ENCODE measurements at regions not wholly inside any gene's neighbourhood (a gene's known extent, or its start where the extent isn't known, plus 50 kb on each side); places are given as distances from the start of the nearest gene placed in this dataset.

GRCh38 chr11:30705913-30706675 lies 119.9 kb upstream of the MPPED2 start:
- no peak for ATAC-seq
- Histone ChIP-seq H3K36me3 (ENCODE audit: insufficient read depth in 1 of 2, low read depth in 1 of 2) (no peaks in the 10 kb centered on the region), H3K4me3 (no peak overlapping the region), H3K27ac (no peak overlapping the region), H3K27me3 (ENCODE audit: insufficient read depth in 3 of 3, low read length in 2 of 3) (no peaks in the 10 kb centered on the region), H3K4me1 (no peaks in the 10 kb centered on the region), H3K9me3 (no peaks in the 10 kb centered on the region)
- TF ChIP-seq CTCF (IDR thresholded peaks at IDR 0.05) = no peak
- intact Hi-C loops (cut with DNase I) = no loop called here
- WGBS, 3 donors = 65 to 73% (median 71%) methylated on average over 2 of the region's 2 CpGs
- DNase-seq = no peak

- Histone ChIP-seq H3K9me3 (no peaks in the 10 kb centered on the region), H3K4me1 (no peaks in the 10 kb centered on the region), H3K27ac (no peak overlapping the region), H3K4me3 (no peak overlapping the region), H3K36me3 (ENCODE audit: insufficient read depth in 1 of 2, low read depth in 1 of 2) (no peaks in the 10 kb centered on the region), H3K27me3 (ENCODE audit: insufficient read depth in 3 of 3, low read length in 2 of 3) (no peaks in the 10 kb centered on the region)
- intact Hi-C loops (cut with DNase I) = no loop called here
- no peak for DNase-seq
- no peak for TF ChIP-seq CTCF (IDR thresholded peaks at IDR 0.05)
- no peak for ATAC-seq
- 88 to 96% (median 90%) methylated on average over 2 of the region's 2 CpGs for WGBS, 3 donors
Observed at GRCh38 chr11:30698425-30698824, 112.3 kb upstream of the MPPED2 start.

GRCh38 chr11:30697032-30697431 lies 110.9 kb upstream of the MPPED2 start:
- no peaks in the 10 kb centered on the region for H3K9me3 ChIP-seq
- no peak overlapping the region for H3K27ac ChIP-seq
- DNase-seq (no peak), ATAC-seq (no peak)
- no peaks in the 10 kb centered on the region for H3K27me3 ChIP-seq (ENCODE audit: insufficient read depth in 3 of 3, low read length in 2 of 3)
- H3K36me3 ChIP-seq (ENCODE audit: insufficient read depth in 1 of 2, low read depth in 1 of 2) = no peaks in the 10 kb centered on the region
- no peak for TF ChIP-seq CTCF (IDR thresholded peaks at IDR 0.05)
- intact Hi-C loops (cut with DNase I) = no loop called here
- WGBS, 3 donors = 45 to 56% (median 48%) methylated on average over 4 of the region's 4 CpGs
- H3K4me1 ChIP-seq = no peaks in the 10 kb centered on the region
- peak overlapping the region; percentile 24 for H3K4me3 ChIP-seq

GRCh38 chr11:30684772-30685171 lies 98.6 kb upstream of the MPPED2 start:
- Histone ChIP-seq H3K4me3 (no peak overlapping the region), H3K27me3 (ENCODE audit: insufficient read depth in 3 of 3, low read length in 2 of 3) (no peaks in the 10 kb centered on the region), H3K4me1 (no peaks in the 10 kb centered on the region), H3K36me3 (ENCODE audit: insufficient read depth in 1 of 2, low read depth in 1 of 2) (no peaks in the 10 kb centered on the region), H3K9me3 (no peaks in the 10 kb centered on the region), H3K27ac (no peak overlapping the region)
- intact Hi-C loops (cut with DNase I) = no loop called here
- no peak for DNase-seq
- ATAC-seq = no peak
- WGBS, 3 donors = 72 to 73% (median 73%) methylated on average over 2 of the region's 2 CpGs
- TF ChIP-seq CTCF (IDR thresholded peaks at IDR 0.05) = no peak

- DNase-seq = no peak
Observed at GRCh38 chr11:30683176-30683575, 97.0 kb upstream of the MPPED2 start.

More at GRCh38 chr11:30683176-30683575, 97.0 kb upstream of the MPPED2 start:
- H3K9me3 ChIP-seq = no peaks in the 10 kb centered on the region
- H3K36me3 ChIP-seq (ENCODE audit: insufficient read depth in 1 of 2, low read depth in 1 of 2) = no peaks in the 10 kb centered on the region
- H3K27me3 ChIP-seq (ENCODE audit: insufficient read depth in 3 of 3, low read length in 2 of 3) = no peaks in the 10 kb centered on the region
- TF ChIP-seq CTCF (IDR thresholded peaks at IDR 0.05) = no peak
- H3K27ac ChIP-seq = no peak overlapping the region
- H3K4me1 ChIP-seq = no peaks in the 10 kb centered on the region
- H3K4me3 ChIP-seq = no peak overlapping the region
- peak in 1 of 4 donors; percentile 63 for ATAC-seq
- 72 to 78% (median 73%) methylated on average over 1 of the region's 1 CpG for WGBS, 3 donors
- intact Hi-C loops (cut with DNase I) = no loop called here

Measured in psoas muscle (tissue), 7 donors.